Panc1 (cell line): ENCODE measurements at regions not wholly inside any gene's neighbourhood (a gene's known extent, or its start where the extent isn't known, plus 50 kb on each side); places are given as distances from the start of the nearest gene placed in this dataset.

Experiments used
- POLR2AphosphoS5 ChIP-seq: IDR thresholded peaks from 2 replicates; pipeline ENCODE4 v1.6.1; 2012; ENCODE audit warnings: mild to moderate bottlenecking, low read depth, low read length, moderate library complexity
- REST ChIP-seq, 2 experiments: IDR thresholded peaks; 2 replicates each; pipeline ENCODE4 v1.6.1; 2011 to 2012; ENCODE audit warnings: low read depth in 2 of 2, control low read depth in 1 of 2, low read length in 1 of 2, mild to moderate bottlenecking in 1 of 2, moderate library complexity in 1 of 2; ENCODE audit not compliant: insufficient read depth in 1 of 2
- SIN3A ChIP-seq: IDR thresholded peaks from 2 replicates; pipeline ENCODE4 v1.6.1; 2012; ENCODE audit warnings: low read depth, mild to moderate bottlenecking, low read length, moderate library complexity, borderline replicate concordance; ENCODE audit not compliant: insufficient read depth
- TF ChIP-seq, protein P1 (sequence below): fragments of 450-650 bp; IDR thresholded peaks from 2 replicates; pipeline ENCODE4 v1.5.1; 2017; ENCODE audit warnings: mild to moderate bottlenecking

- TF ChIP-seq, protein P1, sequence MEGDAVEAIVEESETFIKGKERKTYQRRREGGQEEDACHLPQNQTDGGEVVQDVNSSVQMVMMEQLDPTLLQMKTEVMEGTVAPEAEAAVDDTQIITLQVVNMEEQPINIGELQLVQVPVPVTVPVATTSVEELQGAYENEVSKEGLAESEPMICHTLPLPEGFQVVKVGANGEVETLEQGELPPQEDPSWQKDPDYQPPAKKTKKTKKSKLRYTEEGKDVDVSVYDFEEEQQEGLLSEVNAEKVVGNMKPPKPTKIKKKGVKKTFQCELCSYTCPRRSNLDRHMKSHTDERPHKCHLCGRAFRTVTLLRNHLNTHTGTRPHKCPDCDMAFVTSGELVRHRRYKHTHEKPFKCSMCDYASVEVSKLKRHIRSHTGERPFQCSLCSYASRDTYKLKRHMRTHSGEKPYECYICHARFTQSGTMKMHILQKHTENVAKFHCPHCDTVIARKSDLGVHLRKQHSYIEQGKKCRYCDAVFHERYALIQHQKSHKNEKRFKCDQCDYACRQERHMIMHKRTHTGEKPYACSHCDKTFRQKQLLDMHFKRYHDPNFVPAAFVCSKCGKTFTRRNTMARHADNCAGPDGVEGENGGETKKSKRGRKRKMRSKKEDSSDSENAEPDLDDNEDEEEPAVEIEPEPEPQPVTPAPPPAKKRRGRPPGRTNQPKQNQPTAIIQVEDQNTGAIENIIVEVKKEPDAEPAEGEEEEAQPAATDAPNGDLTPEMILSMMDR: no peak
- TF ChIP-seq POLR2AphosphoS5 (no peak), REST (IDR thresholded peaks at IDR 0.05; ENCODE audit: insufficient read depth in 1 of 2, low read depth in 2 of 2, low read length in 1 of 2) (no peak), SIN3A (no peak)
Measured at GRCh38 chr3:135896613-135897012, 68.9 kb upstream of the PPP2R3A start.
